ENCODE measurements at regions not wholly inside any gene's neighbourhood (a gene's known extent, or its start where the extent isn't known, plus 50 kb on each side); places are given as distances from the start of the nearest gene placed in this dataset.

DNA sequence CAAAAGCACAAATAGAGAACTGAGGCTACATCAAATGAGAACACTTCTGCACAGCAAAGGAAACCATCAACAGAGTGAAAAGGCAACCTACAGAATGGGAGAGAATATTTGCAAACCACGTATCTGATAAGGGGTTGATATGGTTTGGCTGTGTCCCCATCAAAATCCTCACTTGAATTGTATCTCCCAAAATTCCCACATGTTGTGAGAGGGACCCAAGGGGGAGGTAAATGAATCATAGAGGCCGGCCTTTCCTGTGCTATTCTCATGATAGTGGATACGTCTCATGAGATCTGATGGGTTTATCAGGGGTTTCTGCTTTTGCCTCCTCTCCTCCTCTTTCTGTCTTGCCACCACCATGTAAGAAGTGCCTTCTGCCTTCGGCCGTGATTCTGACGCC, 120.6 kb upstream of the FRMD4A start:
- H3K27me3 Mint-ChIP-seq: peaks cover 1% of the 10 kb centered on the region
- ChIA-PET CTCF (no interaction called here), POLR2A (no interaction called here)
- DNase-seq (no peak), ATAC-seq (no peak)
- H3K9me3 Mint-ChIP-seq: no peaks in the 10 kb centered on the region
- H3K4me3 Mint-ChIP-seq: no peak overlapping the region
- no peaks in the 10 kb centered on the region for H3K4me1 Mint-ChIP-seq (ENCODE audit: low read depth)
- no peak overlapping the region for H3K27ac Mint-ChIP-seq
- intact Hi-C loops (cut with micrococcal nuclease): no loop called here
- H3K36me3 Mint-ChIP-seq (ENCODE audit: low read depth): no peaks in the 10 kb centered on the region
- TF ChIP-seq, protein P1, sequence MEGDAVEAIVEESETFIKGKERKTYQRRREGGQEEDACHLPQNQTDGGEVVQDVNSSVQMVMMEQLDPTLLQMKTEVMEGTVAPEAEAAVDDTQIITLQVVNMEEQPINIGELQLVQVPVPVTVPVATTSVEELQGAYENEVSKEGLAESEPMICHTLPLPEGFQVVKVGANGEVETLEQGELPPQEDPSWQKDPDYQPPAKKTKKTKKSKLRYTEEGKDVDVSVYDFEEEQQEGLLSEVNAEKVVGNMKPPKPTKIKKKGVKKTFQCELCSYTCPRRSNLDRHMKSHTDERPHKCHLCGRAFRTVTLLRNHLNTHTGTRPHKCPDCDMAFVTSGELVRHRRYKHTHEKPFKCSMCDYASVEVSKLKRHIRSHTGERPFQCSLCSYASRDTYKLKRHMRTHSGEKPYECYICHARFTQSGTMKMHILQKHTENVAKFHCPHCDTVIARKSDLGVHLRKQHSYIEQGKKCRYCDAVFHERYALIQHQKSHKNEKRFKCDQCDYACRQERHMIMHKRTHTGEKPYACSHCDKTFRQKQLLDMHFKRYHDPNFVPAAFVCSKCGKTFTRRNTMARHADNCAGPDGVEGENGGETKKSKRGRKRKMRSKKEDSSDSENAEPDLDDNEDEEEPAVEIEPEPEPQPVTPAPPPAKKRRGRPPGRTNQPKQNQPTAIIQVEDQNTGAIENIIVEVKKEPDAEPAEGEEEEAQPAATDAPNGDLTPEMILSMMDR (IDR thresholded peaks at IDR 0.05): no peak

DNA sequence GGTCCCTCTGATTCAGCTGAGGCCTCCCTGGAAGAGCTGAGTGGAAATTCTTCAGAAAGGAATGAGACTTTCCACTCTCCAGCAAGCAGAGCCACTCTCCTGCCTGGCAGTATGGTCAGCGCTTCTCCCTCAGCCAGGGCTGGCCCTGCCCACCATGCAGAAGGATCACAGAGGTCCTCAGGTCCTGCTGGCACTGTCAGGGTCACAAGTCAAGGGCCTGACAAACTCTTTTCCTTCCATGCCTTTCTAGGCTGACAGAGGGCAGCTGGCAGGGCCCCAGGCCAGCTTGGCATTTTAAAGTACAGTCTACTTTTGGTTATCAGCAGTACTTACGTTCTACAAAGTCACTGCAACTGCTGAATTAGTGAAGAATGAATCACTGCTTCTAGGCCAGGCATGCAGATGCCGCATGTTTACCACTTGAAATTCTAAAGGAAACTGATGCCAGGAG, 119.3 kb upstream of the FRMD4A start:
- Mint-ChIP-seq H3K36me3 (ENCODE audit: low read depth) (no peaks in the 10 kb centered on the region), H3K27ac (no peak overlapping the region), H3K27me3 (peaks cover 1% of the 10 kb centered on the region), H3K4me3 (no peak overlapping the region), H3K4me1 (ENCODE audit: low read depth) (no peaks in the 10 kb centered on the region), H3K9me3 (no peaks in the 10 kb centered on the region)
- intact Hi-C loops (cut with micrococcal nuclease): no loop called here
- POLR2A ChIA-PET: no interaction called here
- DNase-seq: no peak
- TF ChIP-seq, protein P1 (IDR thresholded peaks at IDR 0.05): no peak
- CTCF ChIA-PET: no interaction called here
- ATAC-seq: no peak

DNA sequence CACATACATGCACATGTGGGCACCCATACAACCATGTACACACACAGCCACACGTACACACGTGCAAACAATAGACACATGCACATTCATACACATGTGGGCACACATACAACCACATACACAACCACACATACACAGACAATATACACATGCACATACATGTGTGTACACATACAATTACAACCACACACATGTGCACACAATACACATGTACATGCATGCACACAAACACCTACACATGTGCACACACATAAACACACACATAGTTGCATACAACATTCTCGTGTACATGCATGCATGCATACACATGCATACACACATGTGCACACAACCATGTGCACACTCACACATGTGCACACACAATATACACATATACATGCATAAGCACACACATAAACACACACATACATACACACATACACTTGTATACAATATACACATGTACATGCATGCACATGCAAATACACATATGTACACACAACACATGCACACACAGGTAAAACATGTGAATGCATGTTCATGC, 118.6 kb upstream of the FRMD4A start:
- H3K4me1 Mint-ChIP-seq (ENCODE audit: low read depth): no peaks in the 10 kb centered on the region
- no peaks in the 10 kb centered on the region for H3K9me3 Mint-ChIP-seq
- TF ChIP-seq, protein P1 (IDR thresholded peaks at IDR 0.05): no peak
- H3K27ac Mint-ChIP-seq: no peak overlapping the region
- ATAC-seq (no peak), DNase-seq (no peak)
- H3K27me3 Mint-ChIP-seq: peaks cover 4% of the 10 kb centered on the region
- ChIA-PET CTCF (interaction anchor here (1.7 kb wide), 1 partner anchor 248 kb away, joined by 3 read pairs; no protein-coding TSS in a partner anchor), POLR2A (no interaction called here)
- intact Hi-C loops (cut with micrococcal nuclease): no loop called here
- H3K4me3 Mint-ChIP-seq: no peak overlapping the region
- H3K36me3 Mint-ChIP-seq (ENCODE audit: low read depth): no peaks in the 10 kb centered on the region

DNA sequence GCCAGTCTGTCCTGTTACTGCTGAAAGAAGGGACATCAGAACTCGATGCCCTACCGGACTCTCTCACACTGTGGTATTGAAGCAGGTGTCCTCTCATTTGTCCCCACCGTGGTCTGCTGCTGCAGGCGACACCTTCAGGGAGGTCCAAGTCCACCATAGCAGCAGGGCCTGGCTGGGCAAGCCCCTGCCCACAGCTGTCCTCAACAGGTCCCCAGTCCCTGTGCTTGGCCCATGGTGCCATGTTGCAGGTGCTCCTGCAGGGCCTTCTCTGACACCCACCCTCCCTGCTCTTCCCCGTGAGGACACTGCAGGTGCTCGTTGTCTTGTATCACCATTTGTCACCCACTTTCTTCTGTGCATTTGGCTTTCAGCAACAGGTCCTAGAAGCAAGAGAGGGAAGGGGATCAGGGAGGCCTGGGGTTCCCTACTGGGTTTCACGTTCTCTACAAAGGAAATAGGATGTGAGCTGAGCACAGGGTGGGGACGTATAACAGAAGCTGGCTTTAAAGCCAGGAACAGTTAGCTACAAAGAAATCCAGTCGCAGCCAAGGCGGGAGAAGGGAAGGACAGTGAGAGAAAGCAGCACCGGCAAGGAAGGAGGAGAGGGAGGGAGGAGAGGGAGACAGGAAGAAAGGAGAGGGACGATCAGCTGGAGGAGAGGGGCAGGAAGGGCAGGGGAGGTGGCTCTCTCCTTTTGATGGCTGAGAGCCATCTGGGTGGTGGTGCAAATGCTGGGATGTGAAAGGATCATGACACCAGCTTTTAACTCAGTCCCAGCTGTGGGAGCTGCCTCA, 117.7 kb upstream of the FRMD4A start:
- TF ChIP-seq, protein P1 (IDR thresholded peaks at IDR 0.05): no peak
- H3K36me3 Mint-ChIP-seq (ENCODE audit: low read depth): no peaks in the 10 kb centered on the region
- ChIA-PET POLR2A (no interaction called here), CTCF (interaction anchor here (1.7 kb wide), 1 partner anchor 247 kb away, joined by 3 read pairs; no protein-coding TSS in a partner anchor)
- no peaks in the 10 kb centered on the region for H3K4me1 Mint-ChIP-seq (ENCODE audit: low read depth)
- intact Hi-C loops (cut with micrococcal nuclease): no loop called here
- peaks cover 4% of the 10 kb centered on the region for H3K27me3 Mint-ChIP-seq
- DNase-seq (no peak), ATAC-seq (no peak)
- no peaks in the 10 kb centered on the region for H3K9me3 Mint-ChIP-seq
- H3K27ac Mint-ChIP-seq: no peak overlapping the region
- no peak overlapping the region for H3K4me3 Mint-ChIP-seq

DNA sequence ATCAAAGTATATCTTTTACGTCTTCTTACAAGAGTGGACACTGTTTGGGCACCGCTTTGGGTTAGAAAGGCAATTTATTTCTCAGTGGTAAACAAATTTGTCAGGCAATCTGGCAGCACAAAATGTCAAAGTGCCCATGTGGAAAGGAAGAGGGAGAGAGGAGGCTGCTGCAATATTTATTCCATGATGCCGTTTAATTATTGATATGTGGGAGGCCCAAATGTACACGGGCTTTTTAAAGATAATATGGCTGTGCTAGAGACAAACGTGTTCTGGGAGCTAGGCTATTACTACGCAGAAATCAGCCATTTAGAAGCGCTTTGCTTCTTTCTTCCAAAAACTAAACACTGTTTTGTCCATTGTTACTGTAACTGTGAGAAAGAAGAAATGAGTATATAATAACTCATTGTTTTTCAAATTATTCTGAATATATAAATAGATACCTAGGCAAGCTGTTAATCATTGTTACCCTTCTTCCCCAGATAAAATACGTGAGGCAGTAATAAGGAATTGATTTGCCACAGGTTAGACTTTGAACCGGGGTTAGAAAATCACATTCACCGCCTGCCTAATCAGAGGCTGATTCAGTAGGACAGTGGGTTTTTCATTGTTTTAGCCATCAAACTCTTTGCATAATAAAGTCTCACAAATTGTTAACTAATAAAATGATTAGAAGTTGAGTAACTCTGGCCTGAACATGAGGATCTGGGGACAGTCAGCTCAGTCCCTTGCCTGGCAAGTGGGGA, 116.5 kb upstream of the FRMD4A start:
- no peak for ATAC-seq
- no peaks in the 10 kb centered on the region for H3K4me1 Mint-ChIP-seq (ENCODE audit: low read depth)
- CTCF ChIA-PET: interaction anchor here (1.0 to 1.7 kb wide), 2 partner anchors 121 to 246 kb away, joined by 3 read pairs; no protein-coding TSS in a partner anchor
- POLR2A ChIA-PET: no interaction called here
- no peaks in the 10 kb centered on the region for H3K9me3 Mint-ChIP-seq
- H3K4me3 Mint-ChIP-seq: no peak overlapping the region
- H3K27me3 Mint-ChIP-seq: peaks cover 4% of the 10 kb centered on the region
- H3K36me3 Mint-ChIP-seq (ENCODE audit: low read depth): no peaks in the 10 kb centered on the region
- TF ChIP-seq, protein P1 (IDR thresholded peaks at IDR 0.05): no peak
- intact Hi-C loops (cut with micrococcal nuclease): no loop called here
- H3K27ac Mint-ChIP-seq: no peak overlapping the region
- no peak for DNase-seq

Data from activated CD8-positive, alpha-beta T cell treated with anti-CD3 and anti-CD28 coated beads for 36 hours (primary cell).